NCI-H1105 treated with DMSO at 0.1 percent for 48 hours (cell line): ENCODE measurements at regions not wholly inside any gene's neighbourhood (a gene's known extent, or its start where the extent isn't known, plus 50 kb on each side); places are given as distances from the start of the nearest gene placed in this dataset.

Source experiments
- DNase-seq: peaks from one replicate; lab custom pipeline; 2025; lab: John Stamatoyannopoulos, UW

- no peak for DNase-seq
Observed at GRCh38 chrX:118878977-118879376, 55.4 kb downstream of the ZCCHC12 start.

GRCh38 chrX:118879586-118879985 is 56.0 kb downstream of the ZCCHC12 start:
- DNase-seq: no peak

- DNase-seq: no peak
Observed at GRCh38 chrX:118883994-118884393, 60.4 kb downstream of the ZCCHC12 start.

- no peak for DNase-seq
Observed at GRCh38 chrX:118884552-118885138, 61.0 kb downstream of the ZCCHC12 start.

GRCh38 chrX:118893923-118894322 is 70.3 kb downstream of the ZCCHC12 start:
- no peak for DNase-seq

GRCh38 chrX:118901991-118902390 is 72.4 kb upstream of the LONRF3 start:
- DNase-seq: peak; percentile 34

GRCh38 chrX:118904218-118904617 is 70.2 kb upstream of the LONRF3 start:
- DNase-seq: no peak

GRCh38 chrX:118904664-118905063 is 69.8 kb upstream of the LONRF3 start:
- no peak for DNase-seq
